Heart right ventricle (tissue), 16 donors: ENCODE measurements at regions not wholly inside any gene's neighbourhood (a gene's known extent, or its start where the extent isn't known, plus 50 kb on each side); places are given as distances from the start of the nearest gene placed in this dataset.

Experiments used
- ATAC-seq, 8 donors: fragments of 200-7000 bp; cut with Tn5 transposase; one replicate each; pipeline ENCODE4 v1.9.1; 2020; ENCODE audit warnings: mild to moderate bottlenecking in 8 of 8, moderate library complexity in 8 of 8, moderate number of reproducible peaks in 1 of 8
- DNase-seq, 2 donors: peaks; one replicate each; pipeline ENCODE4 v3.0.0-alpha.2; 2020
- H3K27ac ChIP-seq, 10 donors: fragments of 200-600 bp; sonication (generic) in 2 of 10; one replicate each; pipeline versions ENCODE4 v1.5.0 to v1.8.0; 2020 to 2022; ENCODE audit warnings: mild to moderate bottlenecking in 3 of 10
- H3K27me3 ChIP-seq, 7 donors: fragments of 200-600 bp; one replicate each; pipeline ENCODE4 v1.8.0; 2021 to 2022; ENCODE audit warnings: mild to moderate bottlenecking in 2 of 7
- H3K36me3 ChIP-seq, 9 donors: fragments of 200-600 bp; sonication (generic) in 1 of 9; one replicate each; pipeline versions ENCODE4 v1.5.0 to v1.8.0; 2020 to 2022; ENCODE audit warnings: mild to moderate bottlenecking in 2 of 9
- H3K4me1 ChIP-seq, 9 donors: fragments of 200-600 bp; sonication (generic) in 1 of 9; one replicate each; pipeline versions ENCODE4 v1.5.0 to v1.8.0; 2020 to 2022; ENCODE audit warnings: mild to moderate bottlenecking in 4 of 9
- H3K4me3 ChIP-seq, 10 donors: fragments of 200-600 bp; sonication (generic) in 2 of 10; one replicate each; pipeline versions ENCODE4 v1.5.0 to v1.8.0; 2020 to 2022; ENCODE audit warnings: mild to moderate bottlenecking in 7 of 10, moderate library complexity in 2 of 10
- H3K9me3 ChIP-seq, 11 donors: fragments of 200-600 bp in 10 of 11; sonication (generic) in 2 of 11; one replicate each; pipeline versions ENCODE4 v1.5.0 to v1.8.0; 2013 to 2022; ENCODE audit warnings: mild to moderate bottlenecking in 2 of 11, control low read depth in 1 of 11, moderate library complexity in 1 of 11
- WGBS, 2 donors: extraction: QIAGEN DNeasy Blood & Tissue Kit; methylation state at CpG; one replicate each; pipeline ENCODE4 v1.1.7; 2013; ENCODE audit warnings: inconsistent platforms in 1 of 2; 5-methylcytosine and 5-hydroxymethylcytosine counted together
- intact Hi-C, 10 donors: fragments of 100-400 bp; cut with DNase I; formaldehyde crosslinking; loops; one replicate each; pipeline versions ENCODE4 v1.11.1 to v1.14.2; 2022
- TF ChIP-seq, protein P1 (sequence below), 9 donors: fragments of 200-600 bp; sonication (generic) in 2 of 9; IDR thresholded peaks; one replicate each; pipeline versions ENCODE4 v1.5.0 to v1.8.0; 2021 to 2022; ENCODE audit warnings: antibody characterized with exemption in 9 of 9, mild to moderate bottlenecking in 5 of 9, moderate library complexity in 1 of 9
- donor health status: Arrhythmogenic right ventricular cardiomyopathy.
- donor health status: ischemic (EF 13 %, LVEDD 7.1; RV severe dilation, severe dysfunction).
- donor health status: healthy with polysubstance abuse.
- donor health status: DM: no; HTN: yes; CAD: no.
- donor health status: DM: no; HTN: no; CAD: no.
- donor health status: ischemic (EF 25% LVEDD 6.9; RV normal size, moderate dysfunction).
- donor health status: ischemic (EF 25% LVEDD 5.7; RV mildly dilated, moderate dysfunction).
- donor health status: healthy.
- donor health status: DM: yes; HTN: yes; CAD: no.
- donor health status: Ischemic cardiomyopathy.
- donor health status: ischemic (EF 35%, LVEDD 5.7; RV mildly dilated, moderate dysfunction).
- donor health status: nonischemic (EF 11% LVEDD 7.7; RV severe dilation, severe dysfunction).
- donor health status: DM: yes; HTN: yes; CAD: no.
- donor health status: PGD.
- donor health status: ischemic (EF 29% LVEDD 5.4; RV normal size, mild dysfunction).
- donor health status: nonischemic (EF 23%, LVEDD 6.1; RV moderate dilation, normal function).

DNA sequence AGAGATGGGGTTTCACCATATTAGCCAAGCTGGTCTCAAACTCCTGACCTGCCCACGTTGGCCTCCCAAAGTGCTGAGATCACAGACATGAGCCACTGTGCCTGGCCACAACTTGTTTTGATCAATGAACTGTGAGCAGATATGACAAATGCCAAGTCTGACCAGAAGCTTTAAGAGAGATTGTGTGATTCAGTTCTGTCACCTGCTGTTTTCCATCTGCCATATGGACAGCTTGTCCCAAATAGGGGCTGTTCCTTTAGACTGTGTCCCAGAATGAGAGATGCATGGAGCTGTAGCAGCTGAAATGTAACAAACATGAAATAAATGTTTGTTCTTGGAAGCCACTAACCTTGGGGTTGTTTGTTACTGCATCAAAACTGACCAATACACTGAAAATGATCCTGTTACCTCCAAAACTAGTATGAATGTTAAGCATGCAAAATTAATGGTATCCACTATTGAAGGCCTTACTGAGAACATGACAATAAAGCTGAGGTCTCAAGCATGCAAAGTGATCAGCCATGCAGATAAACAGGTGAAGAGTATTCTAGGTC, 65.9 kb upstream of the MED13L start:
- ATAC-seq (no peak), DNase-seq (no peak)
- Histone ChIP-seq H3K27me3 (no peaks in the 10 kb centered on the region), H3K4me1 (peaks cover 0 to 18% (median 7%) of the 10 kb centered on the region in 9 donors), H3K36me3 (no peaks in the 10 kb centered on the region), H3K27ac (no peak overlapping the region), H3K4me3 (no peak overlapping the region), H3K9me3 (peaks cover 0 to 20% (median 0%) of the 10 kb centered on the region in 11 donors)
- WGBS, 2 donors: 80 to 92% methylated on average over 1 of the region's 1 CpG
- TF ChIP-seq, protein P1, sequence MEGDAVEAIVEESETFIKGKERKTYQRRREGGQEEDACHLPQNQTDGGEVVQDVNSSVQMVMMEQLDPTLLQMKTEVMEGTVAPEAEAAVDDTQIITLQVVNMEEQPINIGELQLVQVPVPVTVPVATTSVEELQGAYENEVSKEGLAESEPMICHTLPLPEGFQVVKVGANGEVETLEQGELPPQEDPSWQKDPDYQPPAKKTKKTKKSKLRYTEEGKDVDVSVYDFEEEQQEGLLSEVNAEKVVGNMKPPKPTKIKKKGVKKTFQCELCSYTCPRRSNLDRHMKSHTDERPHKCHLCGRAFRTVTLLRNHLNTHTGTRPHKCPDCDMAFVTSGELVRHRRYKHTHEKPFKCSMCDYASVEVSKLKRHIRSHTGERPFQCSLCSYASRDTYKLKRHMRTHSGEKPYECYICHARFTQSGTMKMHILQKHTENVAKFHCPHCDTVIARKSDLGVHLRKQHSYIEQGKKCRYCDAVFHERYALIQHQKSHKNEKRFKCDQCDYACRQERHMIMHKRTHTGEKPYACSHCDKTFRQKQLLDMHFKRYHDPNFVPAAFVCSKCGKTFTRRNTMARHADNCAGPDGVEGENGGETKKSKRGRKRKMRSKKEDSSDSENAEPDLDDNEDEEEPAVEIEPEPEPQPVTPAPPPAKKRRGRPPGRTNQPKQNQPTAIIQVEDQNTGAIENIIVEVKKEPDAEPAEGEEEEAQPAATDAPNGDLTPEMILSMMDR (IDR thresholded peaks at IDR 0.05): no peak
- intact Hi-C loops: no loop called here

DNA sequence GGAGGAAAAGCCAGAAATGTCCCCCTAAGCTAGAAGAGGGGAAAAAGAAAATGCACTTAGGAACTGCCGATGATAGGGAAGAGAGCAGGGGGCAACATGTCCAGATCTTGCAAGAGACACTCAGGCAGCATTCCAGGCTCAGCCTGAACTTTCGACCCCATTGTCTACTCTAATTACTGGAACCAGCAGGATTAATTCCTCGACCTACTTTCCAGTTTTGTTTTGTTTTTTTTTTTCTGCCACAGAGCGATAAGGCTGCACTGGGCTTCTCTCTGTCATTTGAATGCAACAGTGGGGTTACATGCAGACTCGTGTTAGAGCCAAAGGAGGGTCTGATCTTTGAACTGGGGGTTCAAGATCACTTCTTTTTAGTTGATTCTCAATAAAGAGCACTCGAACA, 68.7 kb upstream of the MED13L start:
- Histone ChIP-seq H3K4me3 (no peak overlapping the region), H3K9me3 (peaks cover 0 to 20% (median 0%) of the 10 kb centered on the region in 11 donors), H3K27me3 (no peaks in the 10 kb centered on the region), H3K27ac (no peak overlapping the region), H3K4me1 (peaks cover 0 to 14% (median 7%) of the 10 kb centered on the region in 9 donors), H3K36me3 (no peaks in the 10 kb centered on the region)
- TF ChIP-seq, protein P1 (IDR thresholded peaks at IDR 0.05): no peak
- 12 to 23% methylated on average over 6 of the region's 6 CpGs for WGBS, 2 donors
- intact Hi-C loops: no loop called here
- ATAC-seq (no peak), DNase-seq (no peak)

- Histone ChIP-seq H3K27ac (no peak overlapping the region), H3K9me3 (peaks cover 0 to 20% (median 0%) of the 10 kb centered on the region in 11 donors), H3K27me3 (no peaks in the 10 kb centered on the region), H3K4me3 (no peak overlapping the region), H3K4me1 (peaks cover 0 to 14% (median 7%) of the 10 kb centered on the region in 9 donors), H3K36me3 (no peaks in the 10 kb centered on the region)
- WGBS, 2 donors: 24 to 28% methylated on average over 4 of the region's 4 CpGs
- ATAC-seq (peak in 4 of 8 donors; percentile 34 to 71 (median 51)), DNase-seq (no peak)
- TF ChIP-seq, protein P1 (IDR thresholded peaks at IDR 0.05): no peak
- intact Hi-C loops: no loop called here
Measured at GRCh38 chr12:116346741-116347140, 69.2 kb upstream of the MED13L start.

DNA sequence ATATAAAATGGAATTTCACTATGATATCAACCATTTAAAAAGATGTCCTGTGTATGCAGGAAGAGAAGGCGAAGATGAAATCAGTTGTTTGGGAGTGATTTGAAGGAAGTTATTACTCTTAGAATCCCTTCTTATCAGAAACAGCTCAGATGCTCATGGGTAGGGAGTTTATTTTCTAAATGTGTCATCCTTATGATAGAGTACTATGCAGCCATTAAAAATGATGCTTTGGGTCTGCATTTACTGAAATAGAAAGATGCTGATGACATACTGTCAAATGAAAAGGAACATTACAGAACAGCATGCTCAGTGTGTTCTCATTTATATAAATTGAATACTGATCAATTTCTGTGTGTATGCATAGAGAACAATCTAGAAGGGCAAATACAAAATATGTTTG, 69.8 kb upstream of the MED13L start:
- no peak for DNase-seq
- Histone ChIP-seq H3K4me3 (no peak overlapping the region), H3K27ac (no peak overlapping the region), H3K9me3 (peaks cover 0 to 15% (median 0%) of the 10 kb centered on the region in 11 donors), H3K4me1 (peaks cover 0 to 14% (median 7%) of the 10 kb centered on the region in 9 donors), H3K36me3 (no peaks in the 10 kb centered on the region), H3K27me3 (no peaks in the 10 kb centered on the region)
- TF ChIP-seq, protein P1 (IDR thresholded peaks at IDR 0.05): no peak
- ATAC-seq: no peak
- intact Hi-C loops: no loop called here
- WGBS, 2 donors: 89 to 94% methylated on average over 1 of the region's 1 CpG
